HG03558 (cell line): ENCODE measurements at regions not wholly inside any gene's neighbourhood (a gene's known extent, or its start where the extent isn't known, plus 50 kb on each side); places are given as distances from the start of the nearest gene placed in this dataset.

Experiments used
- ATAC-seq: cut with Tn5 transposase; IDR thresholded peaks from one replicate; pipeline ENCODE4 v1.9.1; 2021; ENCODE audit warnings: moderate number of reproducible peaks; ENCODE audit not compliant: unreplicated experiment; ENCODE audit errors: extremely low read depth

- ATAC-seq: no peak
Measured at GRCh38 chr11:11022125-11022730, 164.4 kb upstream of the ZBED5 start.

GRCh38 chr11:11021563-11021962, 163.7 kb upstream of the ZBED5 start:
- no peak for ATAC-seq

GRCh38 chr11:11020747-11021149, 162.9 kb upstream of the ZBED5 start:
- no peak for ATAC-seq

GRCh38 chr11:11020219-11020726, 162.4 kb upstream of the ZBED5 start:
- no peak for ATAC-seq

GRCh38 chr11:11016943-11017342, 159.1 kb upstream of the ZBED5 start:
- ATAC-seq: no peak

GRCh38 chr11:11016068-11016467, 158.2 kb upstream of the ZBED5 start:
- ATAC-seq: no peak

GRCh38 chr11:11011617-11012016, 153.8 kb upstream of the ZBED5 start:
- ATAC-seq: no peak

GRCh38 chr11:11010624-11011127, 152.8 kb upstream of the ZBED5 start:
- ATAC-seq: no peak

- ATAC-seq: no peak
Measured at GRCh38 chr11:11009179-11009578, 151.3 kb upstream of the ZBED5 start.

GRCh38 chr11:11004069-11004468, 146.2 kb upstream of the ZBED5 start:
- no peak for ATAC-seq

- no peak for ATAC-seq
Measured at GRCh38 chr11:11003226-11003625, 145.4 kb upstream of the ZBED5 start.

GRCh38 chr11:11000579-11001283, 142.9 kb upstream of the ZBED5 start:
- ATAC-seq: no peak

GRCh38 chr11:10998674-10999073, 140.8 kb upstream of the ZBED5 start:
- ATAC-seq: no peak

GRCh38 chr11:10996678-10997077, 138.8 kb upstream of the ZBED5 start:
- ATAC-seq: no peak

- ATAC-seq: no peak
Measured at GRCh38 chr11:10993640-10994039, 135.8 kb upstream of the ZBED5 start.

- no peak for ATAC-seq
Measured at GRCh38 chr11:10993186-10993585, 135.3 kb upstream of the ZBED5 start.

- no peak for ATAC-seq
Measured at GRCh38 chr11:10991393-10991792, 133.5 kb upstream of the ZBED5 start.

GRCh38 chr11:10990637-10991193, 132.9 kb upstream of the ZBED5 start:
- ATAC-seq: no peak

GRCh38 chr11:10990160-10990559, 132.3 kb upstream of the ZBED5 start:
- no peak for ATAC-seq

- ATAC-seq: no peak
Measured at GRCh38 chr11:10986006-10986405, 128.2 kb upstream of the ZBED5 start.

- no peak for ATAC-seq
Measured at GRCh38 chr11:10984742-10985141, 126.9 kb upstream of the ZBED5 start.
